HEK293 (cell line): ENCODE measurements at regions not wholly inside any gene's neighbourhood (a gene's known extent, or its start where the extent isn't known, plus 50 kb on each side); places are given as distances from the start of the nearest gene placed in this dataset.
A peak's percentile ranks its signal among the peaks of the same experiment; 100 is the strongest.

Experiments used
- KLF8 ChIP-seq: fragments of 450-650 bp; formaldehyde crosslinking; IDR thresholded peaks from 2 replicates; pipeline ENCODE4 v1.5.1; 2016; ENCODE audit warnings: missing biosample characterization, missing genetic modification characterization
- PRDM10 ChIP-seq: fragments of 450-650 bp; formaldehyde crosslinking; IDR thresholded peaks from 2 replicates; pipeline ENCODE4 v1.5.1; 2016; ENCODE audit warnings: missing biosample characterization, missing genetic modification characterization
- RBAK ChIP-seq: fragments of 450-650 bp; formaldehyde crosslinking; IDR thresholded peaks from 2 replicates; pipeline ENCODE4 v1.5.1; 2016; ENCODE audit warnings: missing biosample characterization, missing genetic modification characterization
- REPIN1 ChIP-seq: fragments of 450-650 bp; formaldehyde crosslinking; IDR thresholded peaks from 2 replicates; pipeline ENCODE4 v1.5.1; 2017; ENCODE audit warnings: missing biosample characterization, missing genetic modification characterization, low read depth
- SCRT2 ChIP-seq: fragments of 450-650 bp; formaldehyde crosslinking; IDR thresholded peaks from 2 replicates; pipeline ENCODE4 v1.5.1; 2016; ENCODE audit warnings: missing biosample characterization, missing genetic modification characterization
- SP7 ChIP-seq: fragments of 450-650 bp; formaldehyde crosslinking; IDR thresholded peaks from 2 replicates; pipeline ENCODE4 v1.5.1; 2016; ENCODE audit warnings: missing biosample characterization, missing genetic modification characterization
- YY1 ChIP-seq: fragments of 450-650 bp; formaldehyde crosslinking; IDR thresholded peaks from 2 replicates; pipeline ENCODE4 v1.5.1; 2018; ENCODE audit warnings: missing biosample characterization, missing genetic modification characterization
- ZBTB17 ChIP-seq: fragments of 450-650 bp; formaldehyde crosslinking; IDR thresholded peaks from 2 replicates; pipeline ENCODE4 v1.5.1; 2016; ENCODE audit warnings: missing biosample characterization, missing genetic modification characterization
- ZBTB20 ChIP-seq: fragments of 450-650 bp; formaldehyde crosslinking; IDR thresholded peaks from 2 replicates; pipeline ENCODE4 v1.5.1; 2016; ENCODE audit warnings: missing biosample characterization, missing genetic modification characterization
- ZIC2 ChIP-seq: fragments of 450-650 bp; formaldehyde crosslinking; IDR thresholded peaks from 2 replicates; pipeline ENCODE4 v1.5.1; 2016; ENCODE audit warnings: missing biosample characterization, missing genetic modification characterization
- ZNF157 ChIP-seq: fragments of 450-650 bp; formaldehyde crosslinking; IDR thresholded peaks from 2 replicates; pipeline ENCODE4 v1.5.1; 2016; ENCODE audit warnings: missing biosample characterization, missing genetic modification characterization
- ZNF184 ChIP-seq: fragments of 450-650 bp; IDR thresholded peaks from 2 replicates; pipeline ENCODE4 v1.5.1; 2018; ENCODE audit warnings: missing biosample characterization, mild to moderate bottlenecking, missing genetic modification characterization
- ZNF221 ChIP-seq: fragments of 450-650 bp; formaldehyde crosslinking; IDR thresholded peaks from 2 replicates; pipeline ENCODE4 v1.5.1; 2017; ENCODE audit warnings: missing biosample characterization, missing genetic modification characterization, borderline replicate concordance
- ZNF24 ChIP-seq: fragments of 450-650 bp; formaldehyde crosslinking; IDR thresholded peaks from 2 replicates; pipeline ENCODE4 v1.5.1; 2016; ENCODE audit warnings: missing biosample characterization, missing genetic modification characterization
- ZNF335 ChIP-seq: fragments of 450-650 bp; formaldehyde crosslinking; conservative IDR thresholded peaks from 2 replicates; pipeline ENCODE4 v1.5.1; 2016; ENCODE audit warnings: missing biosample characterization, missing genetic modification characterization
- ZNF558 ChIP-seq: fragments of 450-650 bp; formaldehyde crosslinking; IDR thresholded peaks from 2 replicates; pipeline ENCODE4 v1.5.1; 2016; ENCODE audit warnings: missing biosample characterization, missing genetic modification characterization
- ZNF610 ChIP-seq: fragments of 450-650 bp; formaldehyde crosslinking; IDR thresholded peaks from 2 replicates; pipeline ENCODE4 v1.5.1; 2016; ENCODE audit warnings: missing biosample characterization, missing genetic modification characterization, borderline replicate concordance
- ZNF692 ChIP-seq: fragments of 450-650 bp; formaldehyde crosslinking; IDR thresholded peaks from 2 replicates; pipeline ENCODE4 v1.5.1; 2016; ENCODE audit warnings: missing biosample characterization, missing genetic modification characterization
- ZNF843 ChIP-seq: fragments of 450-650 bp; formaldehyde crosslinking; IDR thresholded peaks from 2 replicates; pipeline ENCODE4 v1.5.1; 2016; ENCODE audit warnings: missing biosample characterization, missing genetic modification characterization
- ZSCAN30 ChIP-seq: fragments of 450-650 bp; IDR thresholded peaks from 2 replicates; pipeline ENCODE4 v1.5.1; 2018; ENCODE audit warnings: missing biosample characterization, mild to moderate bottlenecking, missing genetic modification characterization, moderate library complexity
- ZXDB ChIP-seq: fragments of 450-650 bp; formaldehyde crosslinking; IDR thresholded peaks from 2 replicates; pipeline ENCODE4 v1.5.1; 2016; ENCODE audit warnings: missing biosample characterization, missing genetic modification characterization
- TF ChIP-seq, protein P1 (sequence below): fragments of 450-650 bp; formaldehyde crosslinking; conservative IDR thresholded peaks from 2 replicates; pipeline ENCODE4 v1.5.1; 2016; ENCODE audit warnings: low read depth, missing biosample characterization, missing genetic modification characterization
- TF ChIP-seq, protein P2 (sequence below): fragments of 450-650 bp; formaldehyde crosslinking; IDR thresholded peaks from 2 replicates; pipeline ENCODE4 v1.5.1; 2016; ENCODE audit warnings: missing biosample characterization, missing genetic modification characterization
- TF ChIP-seq, protein P3 (sequence below): fragments of 450-650 bp; formaldehyde crosslinking; IDR thresholded peaks from 2 replicates; pipeline ENCODE4 v1.5.1; 2017; ENCODE audit warnings: missing biosample characterization, missing genetic modification characterization
- TF ChIP-seq, protein P4 (sequence below): fragments of 450-650 bp; formaldehyde crosslinking; IDR thresholded peaks from 2 replicates; pipeline ENCODE4 v1.5.1; 2016; ENCODE audit warnings: missing biosample characterization, missing genetic modification characterization

- TF ChIP-seq ZIC2 (tag by site-specific recombination) (peak; percentile 76), ZNF610 (0 out of 2 replicates have a peak, but pooled peaks have one; percentile 50), ZNF335 (peak; percentile 35), PRDM10 (tag by site-specific recombination) (peak; percentile 83), ZNF843 (peak; percentile 74), ZNF692 (tag by site-specific recombination) (peak; percentile 74; the same call in 1 of the 2 replicates), ZSCAN30 (peak; percentile 94), RBAK (tag by site-specific recombination) (no peak), ZNF157 (tag by site-specific recombination) (no peak), ZXDB (tag by site-specific recombination) (peak; percentile 80), ZNF221 (tag by site-specific recombination) (no peak), SCRT2 (no peak), REPIN1 (tag by site-specific recombination) (no peak), YY1 (0 out of 2 replicates have a peak, but pooled peaks have one; percentile 27), SP7 (tag by site-specific recombination) (0 out of 2 replicates have a peak, but pooled peaks have one; percentile 61), ZNF558 (tag by site-specific recombination) (peak; percentile 11; the same call in 1 of the 2 replicates), ZBTB17 (tag by site-specific recombination) (peak; percentile 94), KLF8 (0 out of 2 replicates have a peak, but pooled peaks have one; percentile 40), ZNF184 (tag by site-specific recombination) (0 out of 2 replicates have a peak, but pooled peaks have one; percentile 54), ZBTB20 (tag by site-specific recombination) (0 out of 2 replicates have a peak, but pooled peaks have one; percentile 51), ZNF24 (peak; percentile 85; the same call in 1 of the 2 replicates)
- TF ChIP-seq, protein P1, sequence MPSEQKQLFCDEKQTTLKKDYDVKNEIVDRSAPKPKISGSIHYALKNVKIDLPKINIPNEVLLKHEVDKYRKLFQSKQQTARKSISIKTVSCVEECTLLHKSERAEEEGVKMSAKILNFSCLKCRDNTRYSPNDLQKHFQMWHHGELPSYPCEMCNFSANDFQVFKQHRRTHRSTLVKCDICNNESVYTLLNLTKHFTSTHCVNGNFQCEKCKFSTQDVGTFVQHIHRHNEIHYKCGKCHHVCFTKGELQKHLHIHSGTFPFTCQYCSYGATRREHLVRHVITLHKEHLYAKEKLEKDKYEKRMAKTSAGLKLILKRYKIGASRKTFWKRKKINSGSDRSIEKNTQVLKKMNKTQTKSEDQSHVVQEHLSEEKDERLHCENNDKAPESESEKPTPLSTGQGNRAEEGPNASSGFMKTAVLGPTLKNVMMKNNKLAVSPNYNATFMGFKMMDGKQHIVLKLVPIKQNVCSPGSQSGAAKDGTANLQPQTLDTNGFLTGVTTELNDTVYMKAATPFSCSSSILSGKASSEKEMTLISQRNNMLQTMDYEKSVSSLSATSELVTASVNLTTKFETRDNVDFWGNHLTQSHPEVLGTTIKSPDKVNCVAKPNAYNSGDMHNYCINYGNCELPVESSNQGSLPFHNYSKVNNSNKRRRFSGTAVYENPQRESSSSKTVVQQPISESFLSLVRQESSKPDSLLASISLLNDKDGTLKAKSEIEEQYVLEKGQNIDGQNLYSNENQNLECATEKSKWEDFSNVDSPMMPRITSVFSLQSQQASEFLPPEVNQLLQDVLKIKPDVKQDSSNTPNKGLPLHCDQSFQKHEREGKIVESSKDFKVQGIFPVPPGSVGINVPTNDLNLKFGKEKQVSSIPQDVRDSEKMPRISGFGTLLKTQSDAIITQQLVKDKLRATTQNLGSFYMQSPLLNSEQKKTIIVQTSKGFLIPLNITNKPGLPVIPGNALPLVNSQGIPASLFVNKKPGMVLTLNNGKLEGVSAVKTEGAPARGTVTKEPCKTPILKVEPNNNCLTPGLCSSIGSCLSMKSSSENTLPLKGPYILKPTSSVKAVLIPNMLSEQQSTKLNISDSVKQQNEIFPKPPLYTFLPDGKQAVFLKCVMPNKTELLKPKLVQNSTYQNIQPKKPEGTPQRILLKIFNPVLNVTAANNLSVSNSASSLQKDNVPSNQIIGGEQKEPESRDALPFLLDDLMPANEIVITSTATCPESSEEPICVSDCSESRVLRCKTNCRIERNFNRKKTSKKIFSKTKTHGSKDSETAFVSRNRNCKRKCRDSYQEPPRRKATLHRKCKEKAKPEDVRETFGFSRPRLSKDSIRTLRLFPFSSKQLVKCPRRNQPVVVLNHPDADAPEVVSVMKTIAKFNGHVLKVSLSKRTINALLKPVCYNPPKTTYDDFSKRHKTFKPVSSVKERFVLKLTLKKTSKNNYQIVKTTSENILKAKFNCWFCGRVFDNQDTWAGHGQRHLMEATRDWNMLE (tag by site-specific recombination), result peak; percentile 60
- TF ChIP-seq, protein P2, sequence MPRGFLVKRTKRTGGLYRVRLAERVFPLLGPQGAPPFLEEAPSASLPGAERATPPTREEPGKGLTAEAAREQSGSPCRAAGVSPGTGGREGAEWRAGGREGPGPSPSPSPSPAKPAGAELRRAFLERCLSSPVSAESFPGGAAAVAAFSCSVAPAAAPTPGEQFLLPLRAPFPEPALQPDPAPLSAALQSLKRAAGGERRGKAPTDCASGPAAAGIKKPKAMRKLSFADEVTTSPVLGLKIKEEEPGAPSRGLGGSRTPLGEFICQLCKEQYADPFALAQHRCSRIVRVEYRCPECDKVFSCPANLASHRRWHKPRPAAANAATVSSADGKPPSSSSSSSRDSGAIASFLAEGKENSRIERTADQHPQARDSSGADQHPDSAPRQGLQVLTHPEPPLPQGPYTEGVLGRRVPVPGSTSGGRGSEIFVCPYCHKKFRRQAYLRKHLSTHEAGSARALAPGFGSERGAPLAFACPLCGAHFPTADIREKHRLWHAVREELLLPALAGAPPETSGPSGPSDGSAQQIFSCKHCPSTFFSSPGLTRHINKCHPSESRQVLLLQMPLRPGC (tag by site-specific recombination), result peak; percentile 60; the same call in 1 of the 2 replicates
- TF ChIP-seq, protein P3, sequence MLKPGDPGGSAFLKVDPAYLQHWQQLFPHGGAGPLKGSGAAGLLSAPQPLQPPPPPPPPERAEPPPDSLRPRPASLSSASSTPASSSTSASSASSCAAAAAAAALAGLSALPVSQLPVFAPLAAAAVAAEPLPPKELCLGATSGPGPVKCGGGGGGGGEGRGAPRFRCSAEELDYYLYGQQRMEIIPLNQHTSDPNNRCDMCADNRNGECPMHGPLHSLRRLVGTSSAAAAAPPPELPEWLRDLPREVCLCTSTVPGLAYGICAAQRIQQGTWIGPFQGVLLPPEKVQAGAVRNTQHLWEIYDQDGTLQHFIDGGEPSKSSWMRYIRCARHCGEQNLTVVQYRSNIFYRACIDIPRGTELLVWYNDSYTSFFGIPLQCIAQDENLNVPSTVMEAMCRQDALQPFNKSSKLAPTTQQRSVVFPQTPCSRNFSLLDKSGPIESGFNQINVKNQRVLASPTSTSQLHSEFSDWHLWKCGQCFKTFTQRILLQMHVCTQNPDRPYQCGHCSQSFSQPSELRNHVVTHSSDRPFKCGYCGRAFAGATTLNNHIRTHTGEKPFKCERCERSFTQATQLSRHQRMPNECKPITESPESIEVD (tag by site-specific recombination), result peak; percentile 83
- TF ChIP-seq, protein P4, sequence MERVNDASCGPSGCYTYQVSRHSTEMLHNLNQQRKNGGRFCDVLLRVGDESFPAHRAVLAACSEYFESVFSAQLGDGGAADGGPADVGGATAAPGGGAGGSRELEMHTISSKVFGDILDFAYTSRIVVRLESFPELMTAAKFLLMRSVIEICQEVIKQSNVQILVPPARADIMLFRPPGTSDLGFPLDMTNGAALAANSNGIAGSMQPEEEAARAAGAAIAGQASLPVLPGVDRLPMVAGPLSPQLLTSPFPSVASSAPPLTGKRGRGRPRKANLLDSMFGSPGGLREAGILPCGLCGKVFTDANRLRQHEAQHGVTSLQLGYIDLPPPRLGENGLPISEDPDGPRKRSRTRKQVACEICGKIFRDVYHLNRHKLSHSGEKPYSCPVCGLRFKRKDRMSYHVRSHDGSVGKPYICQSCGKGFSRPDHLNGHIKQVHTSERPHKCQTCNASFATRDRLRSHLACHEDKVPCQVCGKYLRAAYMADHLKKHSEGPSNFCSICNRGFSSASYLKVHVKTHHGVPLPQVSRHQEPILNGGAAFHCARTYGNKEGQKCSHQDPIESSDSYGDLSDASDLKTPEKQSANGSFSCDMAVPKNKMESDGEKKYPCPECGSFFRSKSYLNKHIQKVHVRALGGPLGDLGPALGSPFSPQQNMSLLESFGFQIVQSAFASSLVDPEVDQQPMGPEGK (tag by site-specific recombination), result peak; percentile 92
Observed at GRCh38 chr19:13633109-13633508, 126.8 kb upstream of the CACNA1A start (continued).
